ENCODE measurements at regions not wholly inside any gene's neighbourhood (a gene's known extent, or its start where the extent isn't known, plus 50 kb on each side); places are given as distances from the start of the nearest gene placed in this dataset.

GRCh38 chr5:52657247-52657645 is 130.5 kb upstream of the ITGA1 start:
- Histone ChIP-seq H2AFZ (ENCODE audit: low read length) (0 out of 2 replicates have a peak overlapping the region, but pooled peaks have one; percentile 95), H2BK12ac (ENCODE audit: low read depth, low read length) (no peak overlapping the region), H4K8ac (ENCODE audit: extremely low read depth, insufficient read depth, low read length) (no peak overlapping the region), H3K36me3 (ENCODE audit: control insufficient read depth in 2 of 4, insufficient read depth in 4 of 4, low read length in 3 of 4) (no peaks in the 10 kb centered on the region), H3K14ac (ENCODE audit: insufficient read length) (no peak overlapping the region), H2BK120ac (replicated peaks; ENCODE audit: low read depth, low read length) (no peak overlapping the region), H2AK5ac (ENCODE audit: low read depth, low read length) (no peak overlapping the region), H3K4me2 (ENCODE audit: insufficient read depth in 1 of 2, low read depth in 2 of 2, low read length in 2 of 2) (0 out of 4 replicates have a peak overlapping the region, but pooled peaks of 1 of the 2 experiments have one; percentile 16), H3K79me2 (ENCODE audit: control insufficient read depth in 1 of 2, insufficient read depth in 2 of 2, low read length in 2 of 2) (no peaks in the 10 kb centered on the region), H2BK20ac (ENCODE audit: low read length) (no peak overlapping the region), H3K27ac (ENCODE audit: low read depth, low read length) (no peak overlapping the region), H3K4me1 (replicated peaks in 1 of 4; ENCODE audit: control insufficient read depth in 3 of 4, insufficient read depth in 4 of 4, low read length in 3 of 4) (no peaks in the 10 kb centered on the region), H3K23me2 (ENCODE audit: low read depth, low read length) (no peaks in the 10 kb centered on the region), H3K18ac (ENCODE audit: extremely low read depth, low read length) (no peak overlapping the region), H3K4me3 (ENCODE audit: extremely low read depth in 1 of 4, insufficient read depth in 2 of 4, low read depth in 3 of 4, low read length in 4 of 4) (no peak overlapping the region), H3K4ac (replicated peaks; ENCODE audit: insufficient read length, low read depth, low read length) (no peak overlapping the region), H3K9ac (replicated peaks in 1 of 4; ENCODE audit: extremely low read depth in 1 of 4, low read depth in 3 of 4, low read length in 3 of 4) (no peak overlapping the region), H3K9me3 (ENCODE audit: insufficient read depth in 2 of 2, low read depth in 1 of 2, low read length in 1 of 2) (no peaks in the 10 kb centered on the region), H3K27me3 (replicated peaks in 1 of 4; ENCODE audit: control insufficient read depth in 3 of 4, extremely low read depth in 1 of 4, insufficient read depth in 3 of 4, low read length in 3 of 4) (no peaks in the 10 kb centered on the region), H3K79me1 (ENCODE audit: low read depth, low read length) (no peaks in the 10 kb centered on the region), H2BK5ac (ENCODE audit: low read depth, low read length) (no peak overlapping the region), H3K23ac (ENCODE audit: insufficient read length) (no peak overlapping the region), H2BK15ac (ENCODE audit: low read length) (no peak overlapping the region), H4K20me1 (replicated peaks in 1 of 2; ENCODE audit: control insufficient read depth in 1 of 2, insufficient read depth in 2 of 2, low read length in 2 of 2) (no peaks in the 10 kb centered on the region), H4K5ac (ENCODE audit: insufficient read length, low read depth, low read length) (no peak overlapping the region), H4K91ac (replicated peaks; ENCODE audit: insufficient read length, low read length) (no peak overlapping the region), H3K56ac (replicated peaks; ENCODE audit: insufficient read length, low read depth, low read length) (no peak overlapping the region)
- ChIA-PET CTCF (ENCODE audit: partially characterized antibody) (interaction anchor here (0.6 to 1.6 kb wide), 6 partner anchors 8 to 1698 kb away, joined by 3 to 6 read pairs (median 4); no protein-coding TSS in a partner anchor), POLR2A (ENCODE audit: partially characterized antibody) (no interaction called here)
- 23% methylated on average over 3 of the region's 3 CpGs; no CpG with 5 or more reads in 1 of the 2 experiments for WGBS, 2 experiments (ENCODE audit: extremely low coverage in 1 of 2, insufficient coverage in 1 of 2, insufficient read length in 1 of 2, insufficient replicate concordance in 2 of 2, low coverage in 1 of 2, low lambda C conversion rate in 2 of 2, missing lambda C conversion rate in 1 of 2)
- DNase-seq (ENCODE audit: low read depth in 1 of 2, low spot score in 2 of 2) (no peak), FAIRE-seq (no peak)
- TF ChIP-seq EGR1 (IDR thresholded peaks at IDR 0.05; ENCODE audit: borderline replicate concordance, low read depth, low read length) (no peak), RAD21 (IDR thresholded peaks at IDR 0.05 in 1 of 2, conservative IDR thresholded peaks at IDR 0.05 in 1 of 2; ENCODE audit: low read depth in 2 of 2, low read length in 2 of 2) (peak; percentile 56 to 58)
- TF ChIP-seq, protein P1, sequence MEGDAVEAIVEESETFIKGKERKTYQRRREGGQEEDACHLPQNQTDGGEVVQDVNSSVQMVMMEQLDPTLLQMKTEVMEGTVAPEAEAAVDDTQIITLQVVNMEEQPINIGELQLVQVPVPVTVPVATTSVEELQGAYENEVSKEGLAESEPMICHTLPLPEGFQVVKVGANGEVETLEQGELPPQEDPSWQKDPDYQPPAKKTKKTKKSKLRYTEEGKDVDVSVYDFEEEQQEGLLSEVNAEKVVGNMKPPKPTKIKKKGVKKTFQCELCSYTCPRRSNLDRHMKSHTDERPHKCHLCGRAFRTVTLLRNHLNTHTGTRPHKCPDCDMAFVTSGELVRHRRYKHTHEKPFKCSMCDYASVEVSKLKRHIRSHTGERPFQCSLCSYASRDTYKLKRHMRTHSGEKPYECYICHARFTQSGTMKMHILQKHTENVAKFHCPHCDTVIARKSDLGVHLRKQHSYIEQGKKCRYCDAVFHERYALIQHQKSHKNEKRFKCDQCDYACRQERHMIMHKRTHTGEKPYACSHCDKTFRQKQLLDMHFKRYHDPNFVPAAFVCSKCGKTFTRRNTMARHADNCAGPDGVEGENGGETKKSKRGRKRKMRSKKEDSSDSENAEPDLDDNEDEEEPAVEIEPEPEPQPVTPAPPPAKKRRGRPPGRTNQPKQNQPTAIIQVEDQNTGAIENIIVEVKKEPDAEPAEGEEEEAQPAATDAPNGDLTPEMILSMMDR (IDR thresholded peaks at IDR 0.05; ENCODE audit: control extremely low read depth in 1 of 3, insufficient read depth in 1 of 3, low read depth in 1 of 3, low read length in 3 of 3): peak in 2 of 3 experiments; percentile 15 to 38; a peak in 2 of 4 replicates

Data from H1 (cell line).